HG03196 (cell line): ENCODE measurements at regions not wholly inside any gene's neighbourhood (a gene's known extent, or its start where the extent isn't known, plus 50 kb on each side); places are given as distances from the start of the nearest gene placed in this dataset.
A peak's percentile ranks its signal among the peaks of the same experiment; 100 is the strongest.
"Not testable (repeated sequence)": the region's sequence is repeated elsewhere in the genome, so short reads cannot be mapped to it uniquely, and the experiment has no call there.

Experiments
- ATAC-seq: cut with Tn5 transposase; IDR thresholded peaks from one replicate; pipeline ENCODE4 v1.9.1; 2021; ENCODE audit not compliant: unreplicated experiment

DNA sequence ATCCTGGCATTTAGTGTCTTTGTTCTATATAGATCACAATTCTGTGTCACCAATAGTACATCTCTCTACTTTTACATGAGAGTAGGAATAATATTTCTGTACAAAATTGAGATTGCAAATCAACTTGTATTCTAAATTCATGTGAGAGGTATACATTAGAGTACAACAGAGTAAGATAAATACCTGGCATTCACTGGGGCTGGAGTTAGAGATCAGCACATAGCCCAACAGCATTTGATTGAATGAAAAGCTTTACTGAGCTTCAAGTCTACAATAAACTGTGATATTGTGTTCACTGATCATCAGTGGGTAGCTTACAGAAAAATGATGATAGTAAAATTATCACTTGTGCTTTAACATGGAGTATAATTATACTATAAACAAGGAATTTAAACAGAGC is 1114.7 kb downstream of the REEP3 start:
- ATAC-seq = no peak

DNA sequence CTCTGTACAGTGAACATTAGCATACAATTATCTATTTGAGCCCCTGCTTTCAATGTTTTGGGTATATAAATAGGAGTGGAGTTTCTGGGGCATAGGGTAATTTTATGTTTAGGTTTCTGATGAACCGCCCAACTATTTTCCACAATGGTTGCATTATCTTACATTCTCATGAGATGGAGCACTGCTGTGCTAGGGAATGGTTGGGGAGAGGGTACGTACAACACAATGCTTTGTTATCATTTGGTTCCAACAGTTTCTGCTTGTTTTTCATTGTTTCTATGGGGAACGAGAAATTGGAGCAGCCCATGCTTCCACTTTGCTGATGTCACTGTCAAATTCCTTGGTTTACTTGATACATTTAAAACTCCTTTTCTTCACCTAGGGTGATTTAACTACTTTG is 1115.3 kb downstream of the REEP3 start:
- no peak for ATAC-seq

DNA sequence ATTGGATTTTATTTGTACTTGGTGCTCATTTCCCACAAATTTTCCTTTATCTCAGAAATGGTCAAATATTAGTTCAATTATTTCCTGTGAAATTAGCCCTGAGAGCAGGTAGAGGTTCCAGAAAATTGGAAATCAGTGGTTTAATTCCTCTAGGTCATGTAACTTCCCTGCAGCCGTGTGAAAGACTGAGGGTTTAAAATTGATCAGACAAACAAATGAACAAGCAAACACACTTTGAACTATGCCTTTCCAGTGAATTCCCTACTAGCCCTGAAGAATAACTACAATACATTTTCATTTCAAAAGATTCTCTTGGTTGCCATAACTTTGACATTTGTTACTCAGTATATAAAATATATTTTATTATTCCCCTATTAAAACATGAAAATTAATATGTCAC is 1116.7 kb downstream of the REEP3 start:
- ATAC-seq = no peak

DNA sequence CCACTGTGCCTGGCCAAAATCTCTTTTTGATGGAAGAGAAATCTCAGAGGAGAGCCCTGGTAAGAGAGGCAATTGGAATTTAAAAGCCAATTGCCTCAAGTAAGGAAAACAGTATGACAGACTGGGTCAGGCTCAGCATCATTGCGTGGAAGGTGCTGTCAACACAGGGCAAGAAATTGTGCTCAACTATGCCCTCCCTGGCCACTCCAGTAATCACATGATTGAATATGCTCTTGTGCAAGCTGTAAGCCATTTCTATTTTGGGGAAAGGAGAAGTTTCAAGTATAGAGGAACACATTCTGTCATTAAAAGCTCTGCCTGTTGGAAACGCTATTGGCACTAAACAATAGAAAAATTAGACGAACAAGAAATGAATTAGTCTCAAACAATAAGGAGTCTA is 1127.7 kb downstream of the REEP3 start:
- ATAC-seq = no peak

DNA sequence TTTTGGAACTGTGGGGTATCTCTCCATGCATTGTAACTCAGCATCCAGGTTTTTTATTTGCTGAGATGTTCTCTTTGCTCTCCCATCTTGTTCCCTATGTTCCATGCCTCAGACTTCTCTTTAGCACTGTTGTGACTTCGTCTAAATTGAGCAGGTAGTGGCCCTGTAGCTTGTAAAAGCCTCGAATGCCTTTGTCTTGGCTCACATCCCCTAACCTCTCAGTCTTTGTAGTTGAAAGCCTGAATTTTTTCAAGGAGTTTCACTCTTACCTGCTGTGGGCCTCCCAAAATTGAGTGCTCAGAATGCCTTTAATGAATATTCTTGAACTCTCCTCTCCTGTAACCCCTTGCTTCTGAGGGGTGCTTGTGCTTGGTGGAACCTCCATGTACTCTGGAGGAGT is 1137.3 kb downstream of the REEP3 start:
- ATAC-seq = no peak

DNA sequence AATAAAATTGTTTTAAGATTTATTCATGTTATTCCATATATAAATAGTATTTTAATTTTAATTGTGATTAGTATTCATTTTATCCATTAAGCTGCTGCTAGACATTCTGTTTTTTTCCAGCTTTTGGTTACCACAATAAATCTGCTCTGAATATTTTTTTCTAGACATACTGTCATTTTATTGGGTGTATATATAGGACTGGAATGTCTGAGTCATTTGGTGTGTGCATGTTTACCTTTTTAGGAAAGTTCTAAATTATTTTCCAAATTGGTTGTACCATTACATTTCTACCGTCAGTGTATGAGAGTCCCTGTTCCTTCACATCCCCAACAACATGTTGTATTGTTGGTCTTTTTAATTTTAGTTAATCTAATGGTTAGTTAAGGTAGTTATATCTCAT is 1138.1 kb downstream of the REEP3 start:
- ATAC-seq = no peak

DNA sequence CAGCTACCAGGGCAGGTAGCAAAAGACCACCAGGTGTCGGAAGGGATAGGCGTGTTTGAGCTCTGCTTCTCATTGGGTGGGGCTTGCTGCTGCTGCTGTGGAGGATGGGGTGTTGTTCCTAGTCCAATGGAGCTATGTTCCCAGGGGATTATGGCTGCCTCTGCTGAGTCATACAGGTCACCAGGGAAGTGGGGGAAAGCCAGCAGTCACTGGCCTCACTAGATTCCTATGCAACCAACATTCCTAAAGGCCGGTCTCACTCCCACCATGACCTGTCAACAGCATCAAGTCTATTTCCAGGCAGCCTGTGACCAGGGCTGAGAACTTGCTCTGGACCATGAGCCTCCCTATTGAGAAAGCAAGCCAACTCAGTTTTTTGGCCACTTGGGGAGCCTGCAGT is 1160.8 kb downstream of the REEP3 start:
- no peak for ATAC-seq

DNA sequence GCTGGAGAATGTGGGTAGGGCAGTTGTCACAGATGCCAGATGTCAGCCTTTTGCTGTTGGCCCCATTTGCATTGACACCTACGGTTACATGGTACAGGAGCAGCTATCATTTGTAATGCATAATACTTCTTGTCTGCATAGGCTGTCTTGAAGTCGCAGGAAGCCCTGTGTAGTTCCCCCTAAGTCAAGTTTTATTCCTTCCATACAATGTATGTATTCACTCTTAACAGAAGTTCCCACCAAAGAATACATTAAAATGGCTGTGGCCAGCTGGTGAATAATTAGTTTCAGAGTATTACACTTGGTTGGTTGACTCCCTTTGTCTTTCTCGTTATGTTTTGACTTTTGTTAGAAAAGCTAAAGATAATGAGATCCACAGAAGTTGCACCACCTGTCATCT is 1169.0 kb downstream of the REEP3 start:
- ATAC-seq = no peak

DNA sequence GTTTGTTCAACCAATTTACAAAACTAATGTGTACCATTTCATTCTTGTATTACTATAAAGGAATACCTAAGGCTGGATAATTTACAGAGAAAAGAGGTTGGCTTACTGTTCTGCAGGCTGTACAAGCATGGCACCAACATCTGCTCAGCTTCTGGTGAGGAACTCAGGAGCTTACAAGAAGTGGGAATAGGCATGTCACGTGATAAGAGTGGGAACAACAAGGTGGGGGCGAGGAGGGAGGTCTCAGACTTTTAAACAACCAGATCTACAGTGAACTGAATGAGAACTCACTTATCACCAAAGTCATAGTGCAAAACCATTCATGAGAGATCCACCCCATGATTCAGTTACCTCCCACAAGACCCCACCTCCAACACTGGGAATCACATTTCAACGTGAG is 1178.0 kb downstream of the REEP3 start:
- ATAC-seq = no peak

DNA sequence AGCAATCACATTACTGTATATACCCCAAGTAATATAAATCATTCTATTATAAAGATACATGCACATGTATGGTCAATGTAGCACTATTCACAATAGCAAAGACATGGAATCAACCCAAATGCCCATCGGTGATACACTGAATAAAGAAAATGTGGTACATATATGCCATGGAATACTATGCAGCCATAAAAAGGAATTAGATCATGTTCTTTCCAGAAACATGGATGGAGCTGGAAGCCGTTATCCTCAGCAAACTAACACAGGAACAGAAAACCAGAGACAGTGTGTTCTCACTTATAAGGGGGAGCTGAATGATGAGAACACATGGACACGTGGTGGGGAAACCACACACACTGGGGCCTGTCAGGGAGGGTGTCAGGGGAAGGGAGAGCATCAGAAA is 1180.9 kb downstream of the REEP3 start:
- not testable (repeated sequence) for ATAC-seq

DNA sequence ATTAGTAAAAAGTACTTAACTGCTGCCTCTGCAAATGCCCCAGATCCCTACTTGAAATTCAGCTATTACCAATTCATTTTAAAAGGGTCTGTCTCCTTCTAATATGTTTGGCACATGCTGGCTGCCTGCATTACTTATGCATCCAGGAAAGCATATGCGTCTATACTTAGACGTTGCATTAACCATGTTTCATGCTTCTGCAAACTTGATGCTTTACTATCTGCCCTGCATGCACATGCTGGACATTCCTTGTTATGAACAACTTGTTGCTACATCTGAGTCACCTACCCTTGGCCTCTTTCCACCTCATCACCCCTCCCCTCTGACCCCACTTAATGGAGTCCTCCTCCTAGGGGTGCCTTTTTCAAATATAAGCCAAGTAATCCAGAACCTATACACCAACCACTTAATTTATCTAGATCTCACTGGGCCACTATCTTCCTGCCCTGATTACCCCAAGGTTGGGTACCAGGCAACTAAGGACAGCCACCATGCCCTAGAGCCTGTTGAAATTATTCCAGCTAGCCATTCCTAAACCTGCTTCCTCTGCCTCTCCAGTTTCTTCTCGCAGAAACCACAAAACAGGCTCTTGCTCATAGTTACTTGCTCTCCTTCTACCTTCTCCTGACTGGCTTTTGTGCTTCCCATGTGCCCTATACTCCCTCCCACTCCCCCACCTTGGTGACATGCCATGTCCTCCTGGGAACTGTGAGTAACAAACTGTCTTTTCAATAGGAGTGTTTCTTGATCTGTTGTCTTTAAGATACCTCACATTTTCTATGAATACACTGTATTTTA is 1187.9 kb downstream of the REEP3 start:
- ATAC-seq = no peak

DNA sequence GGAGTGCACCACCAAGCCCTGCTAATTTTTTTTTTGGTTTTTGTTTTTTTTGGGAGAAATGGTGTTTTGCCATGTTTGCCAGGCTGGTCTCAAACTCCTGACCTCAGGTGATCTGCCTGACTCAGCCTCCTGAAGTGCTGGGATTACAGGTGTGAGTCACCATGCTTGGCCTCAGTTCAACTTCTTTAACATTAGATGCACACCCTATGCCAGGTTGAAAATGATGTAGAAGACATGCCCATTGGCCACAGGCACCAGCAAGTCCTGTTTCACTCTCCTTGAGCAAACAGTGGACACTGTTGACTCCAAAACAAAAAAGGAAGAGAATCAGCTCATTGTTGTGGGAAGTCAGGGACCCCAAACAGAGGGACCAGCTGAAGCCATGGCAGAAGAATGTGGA is 1205.3 kb downstream of the REEP3 start:
- no peak for ATAC-seq

DNA sequence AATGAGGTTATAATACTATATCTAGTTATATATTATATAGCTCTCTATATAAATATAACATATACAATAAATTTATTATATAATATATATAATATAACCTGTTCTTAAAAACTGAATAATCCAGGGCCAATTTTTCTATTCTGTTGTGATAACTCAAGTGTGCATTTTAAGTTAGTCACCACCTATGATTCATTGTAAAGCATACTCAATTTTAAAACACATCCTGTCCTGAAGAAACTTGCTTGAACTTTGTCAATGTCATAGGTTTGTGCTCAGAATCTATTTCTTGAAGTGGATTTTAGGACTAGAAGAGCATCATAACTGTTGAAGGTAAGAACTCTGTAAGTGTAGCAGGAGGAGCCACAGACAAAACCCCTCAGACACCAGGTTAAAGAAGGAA is 1209.8 kb downstream of the REEP3 start:
- ATAC-seq = no peak

DNA sequence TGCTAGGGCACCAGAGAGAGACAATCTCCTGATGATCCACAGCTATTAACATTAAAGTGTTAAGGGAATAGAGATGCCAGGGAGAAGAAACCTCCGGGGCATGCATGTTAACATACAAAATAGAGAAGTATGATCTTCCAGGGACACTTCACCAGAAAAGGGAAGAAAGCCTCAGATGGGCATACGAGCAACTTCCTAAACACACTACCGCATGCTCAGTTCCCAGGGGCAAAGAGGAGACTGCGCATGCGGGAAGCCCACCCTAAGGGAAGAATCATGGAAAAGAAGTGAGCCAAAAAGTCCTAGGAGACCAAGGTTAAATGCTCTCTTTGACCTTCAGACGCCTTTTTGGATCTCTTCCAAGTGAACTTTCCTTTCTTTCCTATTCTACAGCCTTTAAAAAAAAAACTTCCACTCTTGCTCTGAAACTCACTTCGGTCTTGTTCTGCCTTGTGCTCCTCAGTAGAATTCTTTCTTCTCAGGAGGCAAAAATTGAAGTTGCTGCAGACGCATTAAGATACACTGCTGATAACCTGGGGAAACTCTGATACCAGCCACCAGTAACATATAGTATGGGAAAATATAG is 1211.3 kb downstream of the REEP3 start:
- no peak for ATAC-seq

DNA sequence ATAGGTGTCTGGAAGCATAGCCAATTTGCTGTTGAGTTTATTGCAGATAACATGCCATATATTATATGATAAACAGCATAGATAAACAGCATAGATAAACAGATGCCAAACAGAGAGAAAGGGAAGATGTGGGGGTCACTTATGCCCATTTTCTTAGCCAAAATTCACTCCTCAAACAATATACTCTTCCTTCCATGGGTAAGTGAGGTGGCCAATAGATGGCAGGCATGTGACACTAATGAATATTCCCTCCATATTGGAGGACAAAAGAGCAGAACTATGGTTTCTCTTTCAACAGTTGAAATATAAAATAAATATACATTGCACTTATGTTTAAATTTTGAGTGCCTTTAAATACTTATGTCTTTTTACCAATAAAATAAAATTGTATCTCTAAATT is 1212.8 kb downstream of the REEP3 start:
- ATAC-seq = peak; percentile 44

DNA sequence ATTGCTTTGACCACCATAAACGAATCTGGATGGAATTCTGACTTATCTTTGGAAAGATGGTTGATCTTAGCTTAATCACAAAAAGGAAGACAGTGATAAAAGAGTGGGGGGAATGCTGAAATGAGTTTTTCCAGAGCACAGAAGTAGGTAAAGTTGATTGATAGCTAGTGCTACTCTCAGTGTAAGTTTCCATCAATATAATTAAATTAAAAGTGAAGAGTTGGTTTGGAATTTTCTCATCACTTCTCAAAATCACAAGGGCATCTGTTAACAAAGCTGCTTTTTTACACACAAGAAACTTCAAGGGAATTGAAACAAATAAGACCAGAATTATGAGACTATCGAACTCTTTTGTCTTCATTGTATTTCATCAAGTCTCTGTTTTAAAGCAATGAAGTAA is 1217.3 kb downstream of the REEP3 start:
- ATAC-seq = no peak

DNA sequence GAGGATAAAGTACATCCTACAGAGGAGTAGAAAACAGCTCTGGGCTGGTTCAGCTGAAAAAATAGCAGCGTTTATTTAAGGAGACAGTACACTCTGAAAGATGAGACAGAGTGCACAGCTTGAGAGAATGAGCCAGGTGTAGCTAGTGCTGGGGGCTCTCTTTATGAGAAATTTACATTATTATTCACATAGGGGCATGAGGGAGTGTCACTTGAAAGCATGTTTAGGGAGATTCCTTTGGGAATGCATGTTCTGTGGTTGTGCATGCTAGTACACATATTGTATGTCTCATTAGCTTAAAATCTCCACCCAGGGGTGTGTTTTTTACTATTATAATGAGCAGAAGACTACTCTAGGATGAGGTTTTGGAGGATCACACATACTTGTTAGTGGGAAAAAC is 1224.4 kb downstream of the REEP3 start:
- ATAC-seq = no peak

DNA sequence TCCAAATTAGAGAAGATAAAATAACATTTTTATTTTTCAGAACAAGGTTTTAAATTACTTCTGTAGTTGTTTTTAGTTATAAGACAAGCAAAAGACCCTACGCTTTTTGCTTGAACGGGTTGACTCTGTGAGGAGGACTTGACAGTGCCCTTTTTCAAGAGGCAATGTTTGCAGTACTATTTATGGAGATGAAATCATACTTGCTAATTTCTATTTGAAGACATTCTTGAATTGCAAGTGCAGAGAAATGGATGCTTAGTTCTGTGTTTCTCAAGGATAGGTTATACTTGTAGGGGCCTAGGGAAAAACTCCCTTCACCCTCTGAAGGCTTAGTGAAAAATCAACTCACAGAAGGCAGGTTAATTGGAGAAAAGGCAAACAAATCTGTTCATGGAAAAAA is 1229.5 kb downstream of the REEP3 start:
- ATAC-seq = no peak

DNA sequence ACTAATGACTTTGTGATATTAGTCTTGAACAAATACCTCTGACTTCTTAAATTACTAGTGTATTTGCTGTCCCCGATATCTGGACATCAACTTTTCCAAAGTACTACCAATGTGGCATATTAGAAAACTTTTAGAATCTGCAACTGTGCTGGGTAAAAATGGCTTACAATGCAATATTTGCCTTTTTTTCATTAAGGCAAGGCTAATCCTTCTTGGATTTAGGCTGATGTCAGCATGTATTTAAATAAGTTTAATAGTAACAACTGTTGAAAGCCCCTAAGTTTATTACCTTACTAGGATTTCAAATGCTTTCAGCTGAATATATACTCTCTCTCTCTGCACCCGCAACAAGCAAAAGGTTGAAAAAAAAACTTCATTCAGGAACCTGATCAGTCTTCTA is 1232.3 kb downstream of the REEP3 start:
- no peak for ATAC-seq

DNA sequence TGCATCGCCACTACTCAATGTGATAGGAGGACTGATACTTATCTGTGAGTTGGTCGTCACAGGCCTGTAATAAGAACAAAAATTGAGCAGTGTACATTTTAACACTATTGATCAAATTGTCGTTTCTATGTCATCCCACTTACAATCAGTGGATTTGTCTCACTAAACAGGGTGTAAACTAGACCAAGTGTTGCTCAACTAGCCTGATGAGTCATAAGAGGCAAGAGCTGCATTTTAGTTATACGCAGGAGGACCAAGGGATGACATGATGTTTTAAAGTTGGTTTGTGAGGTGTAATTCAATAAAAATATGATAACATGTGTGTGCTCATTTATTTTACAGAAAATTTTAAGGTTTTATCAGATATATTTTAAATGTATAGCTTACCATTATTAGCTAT is 1239.2 kb downstream of the REEP3 start:
- no peak for ATAC-seq

DNA sequence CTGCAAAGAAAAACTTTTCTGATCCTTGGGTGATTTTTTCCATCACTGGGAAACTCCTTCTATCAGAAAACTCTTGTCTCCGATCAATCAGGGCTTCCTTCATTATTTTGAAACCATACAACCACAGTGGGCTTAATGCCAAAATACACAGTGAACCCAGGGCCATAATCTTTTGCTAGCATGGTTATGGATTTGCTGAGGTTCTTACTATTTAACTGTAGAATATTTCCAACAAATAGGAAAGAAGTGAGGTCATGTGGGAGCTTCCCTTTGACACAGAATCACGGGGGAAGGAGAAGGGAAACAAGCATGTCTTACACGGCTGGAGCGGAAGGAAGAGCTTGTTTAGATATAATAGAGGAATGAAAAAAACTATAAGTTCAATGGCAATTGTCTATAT is 1241.7 kb downstream of the REEP3 start:
- no peak for ATAC-seq

DNA sequence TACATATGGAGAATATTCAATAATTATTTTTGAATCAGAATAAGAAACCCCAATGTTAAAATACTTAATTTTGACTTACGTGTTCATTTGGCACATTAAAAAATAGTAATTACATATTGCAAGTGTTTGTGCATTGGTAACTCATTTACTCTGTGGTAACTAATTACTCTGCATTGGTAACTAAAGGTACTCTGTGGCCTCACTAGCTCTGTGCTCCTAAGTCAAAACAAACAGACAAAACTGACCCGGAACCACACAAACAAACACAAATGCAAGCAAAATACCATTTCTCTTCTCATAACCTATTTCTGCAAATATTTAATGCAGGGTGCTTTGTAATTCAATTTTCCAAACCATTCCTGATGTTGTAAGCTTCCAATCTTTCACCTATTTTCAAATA is 1244.3 kb downstream of the REEP3 start:
- no peak for ATAC-seq
